SK-N-MC (cell line): ENCODE measurements at regions not wholly inside any gene's neighbourhood (a gene's known extent, or its start where the extent isn't known, plus 50 kb on each side); places are given as distances from the start of the nearest gene placed in this dataset.

Experiments used
- EZH2 ChIP-seq: fragments of 200-600 bp; sonication (generic); IDR thresholded peaks from one replicate; pipeline ENCODE4 v1.6.1; 2017; ENCODE audit warnings: antibody characterized with exemption
- POLR2AphosphoS5 ChIP-seq: IDR thresholded peaks from 2 replicates; pipeline ENCODE4 v1.6.1; 2012; ENCODE audit warnings: mild to moderate bottlenecking, low read depth, low read length, borderline replicate concordance

DNA sequence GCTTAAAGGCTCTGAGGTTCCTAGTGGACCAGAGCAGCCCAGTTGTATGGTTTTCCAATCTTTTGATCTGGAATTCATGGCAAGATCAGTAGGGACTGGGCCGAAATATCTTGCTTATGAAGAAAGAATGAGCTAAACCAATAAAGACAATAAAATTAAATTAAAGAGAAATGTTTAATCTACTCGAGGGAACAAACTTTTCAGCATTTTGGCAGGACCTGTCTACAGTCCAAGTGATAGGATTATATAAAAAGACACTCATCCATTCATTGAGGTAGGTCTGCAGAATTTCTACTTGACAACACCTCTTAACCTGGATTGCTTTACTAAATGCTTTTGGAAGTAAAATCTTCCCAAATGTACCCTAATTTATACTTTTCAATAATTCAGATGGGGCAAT lies 113.6 kb downstream of the AXIN2 start:
- no peak for TF ChIP-seq EZH2
- TF ChIP-seq POLR2AphosphoS5: no peak
